Mammary epithelial cell (primary cell): ENCODE measurements at regions not wholly inside any gene's neighbourhood (a gene's known extent, or its start where the extent isn't known, plus 50 kb on each side); places are given as distances from the start of the nearest gene placed in this dataset.

Experiments
- CTCF ChIP-seq, 2 donors: IDR thresholded peaks in 1 of 2; conservative IDR thresholded peaks in 1 of 2; 2 replicates each; pipeline ENCODE4 v1.5.1; 2011 to 2012; ENCODE audit warnings: inconsistent platforms in 2 of 2, low read length in 2 of 2, mild to moderate bottlenecking in 2 of 2, control low read depth in 1 of 2, low read depth in 1 of 2; ENCODE audit not compliant: insufficient read depth in 1 of 2; ENCODE audit errors: extremely low read depth in 1 of 2
- EZH2 ChIP-seq: IDR thresholded peaks from 2 replicates; pipeline ENCODE4 v1.6.1; 2012; ENCODE audit warnings: low read length, inconsistent platforms, borderline replicate concordance

DNA sequence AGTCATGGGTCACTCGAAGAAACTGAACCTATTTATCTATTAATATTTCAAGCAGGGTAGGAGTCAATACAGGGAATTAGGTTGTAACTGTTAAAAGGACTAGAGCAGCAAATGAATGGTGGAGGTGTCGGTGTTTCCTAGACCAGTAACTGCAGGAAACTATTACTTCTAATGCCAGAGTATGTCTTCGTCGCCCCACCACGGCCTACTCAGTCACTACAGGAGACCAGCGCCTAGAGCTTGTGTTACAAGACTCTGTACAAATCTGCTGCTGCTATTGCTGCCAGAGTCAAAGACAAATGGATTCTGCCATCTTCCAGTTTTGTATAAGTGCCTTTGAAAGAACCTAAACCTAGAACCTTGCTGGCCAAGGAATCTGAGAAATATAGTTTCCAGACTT is 343.9 kb downstream of the SOX4 start:
- TF ChIP-seq CTCF (conservative IDR thresholded peaks at IDR 0.05 in 1 of 2, IDR thresholded peaks at IDR 0.05 in 1 of 2; ENCODE audit: extremely low read depth in 1 of 2, insufficient read depth in 1 of 2, low read depth in 1 of 2, low read length in 2 of 2) (no peak), EZH2 (no peak)
